ENCODE measurements at regions not wholly inside any gene's neighbourhood (a gene's known extent, or its start where the extent isn't known, plus 50 kb on each side); places are given as distances from the start of the nearest gene placed in this dataset.

DNA sequence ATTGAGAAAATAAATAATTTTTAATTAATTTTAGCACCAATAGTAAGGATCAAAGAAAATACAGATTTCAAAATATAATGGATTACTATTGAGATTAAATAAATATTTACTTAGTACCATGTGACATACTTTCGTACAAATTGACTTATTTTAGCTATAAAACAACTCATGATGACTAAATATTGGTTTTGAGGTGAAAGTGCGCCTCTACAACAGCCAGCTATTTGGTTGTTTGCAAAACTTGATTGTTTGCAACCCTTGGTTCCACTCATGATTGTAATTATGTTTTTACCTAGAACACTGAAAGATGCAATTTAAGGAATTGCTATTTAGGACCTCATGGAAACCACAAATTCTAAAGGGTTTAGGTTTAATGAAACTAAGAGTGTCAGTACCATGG lies 51.9 kb upstream of the PPM1H start:
- TF ChIP-seq, protein P1, sequence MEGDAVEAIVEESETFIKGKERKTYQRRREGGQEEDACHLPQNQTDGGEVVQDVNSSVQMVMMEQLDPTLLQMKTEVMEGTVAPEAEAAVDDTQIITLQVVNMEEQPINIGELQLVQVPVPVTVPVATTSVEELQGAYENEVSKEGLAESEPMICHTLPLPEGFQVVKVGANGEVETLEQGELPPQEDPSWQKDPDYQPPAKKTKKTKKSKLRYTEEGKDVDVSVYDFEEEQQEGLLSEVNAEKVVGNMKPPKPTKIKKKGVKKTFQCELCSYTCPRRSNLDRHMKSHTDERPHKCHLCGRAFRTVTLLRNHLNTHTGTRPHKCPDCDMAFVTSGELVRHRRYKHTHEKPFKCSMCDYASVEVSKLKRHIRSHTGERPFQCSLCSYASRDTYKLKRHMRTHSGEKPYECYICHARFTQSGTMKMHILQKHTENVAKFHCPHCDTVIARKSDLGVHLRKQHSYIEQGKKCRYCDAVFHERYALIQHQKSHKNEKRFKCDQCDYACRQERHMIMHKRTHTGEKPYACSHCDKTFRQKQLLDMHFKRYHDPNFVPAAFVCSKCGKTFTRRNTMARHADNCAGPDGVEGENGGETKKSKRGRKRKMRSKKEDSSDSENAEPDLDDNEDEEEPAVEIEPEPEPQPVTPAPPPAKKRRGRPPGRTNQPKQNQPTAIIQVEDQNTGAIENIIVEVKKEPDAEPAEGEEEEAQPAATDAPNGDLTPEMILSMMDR (IDR thresholded peaks at IDR 0.05; ENCODE audit: partially characterized antibody, unreplicated experiment), result no peak
- H3K27ac Mint-ChIP-seq (ENCODE audit: unreplicated experiment), result no peak overlapping the region
- H3K4me1 Mint-ChIP-seq (ENCODE audit: low read depth, unreplicated experiment), result peaks cover 2% of the 10 kb centered on the region
- no peaks in the 10 kb centered on the region for H3K36me3 Mint-ChIP-seq (ENCODE audit: unreplicated experiment)
- no peaks in the 10 kb centered on the region for H3K9me3 Mint-ChIP-seq (ENCODE audit: unreplicated experiment)
- no peaks in the 10 kb centered on the region for H3K27me3 Mint-ChIP-seq (ENCODE audit: unreplicated experiment)
- no peak overlapping the region for H3K4me3 Mint-ChIP-seq (ENCODE audit: unreplicated experiment)
- DNase-seq, result no peak

All from glutamatergic neuron (in vitro differentiated cells).